ENCODE measurements at regions not wholly inside any gene's neighbourhood (a gene's known extent, or its start where the extent isn't known, plus 50 kb on each side); places are given as distances from the start of the nearest gene placed in this dataset.

GRCh38 chr18:39721712-39722111 is 2156.1 kb upstream of the CELF4 start:
- ATAC-seq (peak; percentile 60), DNase-seq (no peak)
- Histone ChIP-seq H3K9me2 (replicated peaks; ENCODE audit: low read length) (no peaks in the 10 kb centered on the region), H3K4me3 (ENCODE audit: low read length) (no peak overlapping the region), H3K36me3 (ENCODE audit: low read depth, low read length) (no peaks in the 10 kb centered on the region), H2AFZ (ENCODE audit: low read length) (no peak overlapping the region), H3K4me2 (ENCODE audit: low read length) (no peak overlapping the region), H3K4me1 (ENCODE audit: insufficient read depth, low read length) (no peaks in the 10 kb centered on the region), H3K27me3 (ENCODE audit: low read length) (no peaks in the 10 kb centered on the region), H3F3A (ENCODE audit: low read length, unreplicated experiment) (no peaks in the 10 kb centered on the region), H4K20me1 (ENCODE audit: low read length) (no peaks in the 10 kb centered on the region), H3K27ac (ENCODE audit: low read length) (no peak overlapping the region), H3K9ac (ENCODE audit: low read length) (no peak overlapping the region), H3K79me2 (ENCODE audit: low read length) (no peaks in the 10 kb centered on the region), H3K9me3 (ENCODE audit: low read length) (no peaks in the 10 kb centered on the region)
- TF ChIP-seq CTCF (conservative IDR thresholded peaks at IDR 0.05; ENCODE audit: low read depth, low read length), result no peak
- TF ChIP-seq EZH2phosphoT487 (IDR thresholded peaks at IDR 0.05; ENCODE audit: borderline replicate concordance, low read length), result no peak
- no peak for TF ChIP-seq EZH2 (IDR thresholded peaks at IDR 0.05; ENCODE audit: low read length, unreplicated experiment)
- ChIA-PET POLR2A (ENCODE audit: unreplicated experiment) (interaction anchor here (0.5 to 0.8 kb wide), 2 partner anchors 8 to 1153 kb away, joined by 4 to 7 read pairs; no protein-coding TSS in a partner anchor), CTCF (no interaction called here)
- intact Hi-C loops (cut with micrococcal nuclease), result no loop called here
- BruUV-seq (replicated peaks), result no TSS peak

GRCh38 chr18:39713961-39714360 is 2148.4 kb upstream of the CELF4 start:
- intact Hi-C loops (cut with micrococcal nuclease), result no loop called here
- Histone ChIP-seq H3K79me2 (ENCODE audit: low read length) (no peaks in the 10 kb centered on the region), H2AFZ (ENCODE audit: low read length) (no peak overlapping the region), H3K9me3 (ENCODE audit: low read length) (no peaks in the 10 kb centered on the region), H3K27ac (ENCODE audit: low read length) (no peak overlapping the region), H3K4me3 (ENCODE audit: low read length) (no peak overlapping the region), H3K9ac (ENCODE audit: low read length) (no peak overlapping the region), H3K4me2 (ENCODE audit: low read length) (no peak overlapping the region), H3K36me3 (ENCODE audit: low read depth, low read length) (no peaks in the 10 kb centered on the region), H4K20me1 (ENCODE audit: low read length) (no peaks in the 10 kb centered on the region), H3K9me2 (replicated peaks; ENCODE audit: low read length) (no peaks in the 10 kb centered on the region), H3K27me3 (ENCODE audit: low read length) (no peaks in the 10 kb centered on the region), H3F3A (ENCODE audit: low read length, unreplicated experiment) (no peaks in the 10 kb centered on the region), H3K4me1 (ENCODE audit: insufficient read depth, low read length) (no peaks in the 10 kb centered on the region)
- no peak for DNase-seq
- ChIA-PET POLR2A (ENCODE audit: unreplicated experiment) (no interaction called here), CTCF (no interaction called here)
- BruUV-seq (replicated peaks), result no TSS peak
- no peak for TF ChIP-seq EZH2 (IDR thresholded peaks at IDR 0.05; ENCODE audit: low read length, unreplicated experiment)
- TF ChIP-seq CTCF (conservative IDR thresholded peaks at IDR 0.05; ENCODE audit: low read depth, low read length), result no peak
- no peak for TF ChIP-seq EZH2phosphoT487 (IDR thresholded peaks at IDR 0.05; ENCODE audit: borderline replicate concordance, low read length)
- no peak for ATAC-seq

- Histone ChIP-seq H3K27me3 (ENCODE audit: low read length) (no peaks in the 10 kb centered on the region), H3K36me3 (ENCODE audit: low read depth, low read length) (no peaks in the 10 kb centered on the region), H3K9ac (ENCODE audit: low read length) (no peak overlapping the region), H2AFZ (ENCODE audit: low read length) (no peak overlapping the region), H3K9me2 (replicated peaks; ENCODE audit: low read length) (no peaks in the 10 kb centered on the region), H3K4me1 (ENCODE audit: insufficient read depth, low read length) (no peaks in the 10 kb centered on the region), H3K4me2 (ENCODE audit: low read length) (no peak overlapping the region), H3K9me3 (ENCODE audit: low read length) (no peaks in the 10 kb centered on the region), H4K20me1 (ENCODE audit: low read length) (no peaks in the 10 kb centered on the region), H3F3A (ENCODE audit: low read length, unreplicated experiment) (no peaks in the 10 kb centered on the region), H3K4me3 (ENCODE audit: low read length) (no peak overlapping the region), H3K27ac (ENCODE audit: low read length) (no peak overlapping the region), H3K79me2 (ENCODE audit: low read length) (no peaks in the 10 kb centered on the region)
- ATAC-seq (no peak), DNase-seq (no peak)
- TF ChIP-seq EZH2phosphoT487 (IDR thresholded peaks at IDR 0.05; ENCODE audit: borderline replicate concordance, low read length) (no peak), CTCF (conservative IDR thresholded peaks at IDR 0.05; ENCODE audit: low read depth, low read length) (no peak), EZH2 (IDR thresholded peaks at IDR 0.05; ENCODE audit: low read length, unreplicated experiment) (no peak)
- ChIA-PET CTCF (no interaction called here), POLR2A (ENCODE audit: unreplicated experiment) (no interaction called here)
- intact Hi-C loops (cut with micrococcal nuclease), result no loop called here
- no TSS peak for BruUV-seq (replicated peaks)
Observed at GRCh38 chr18:39711701-39712100, 2146.1 kb upstream of the CELF4 start.
